Left ventricle myocardium inferior (tissue), 1 donor: ENCODE measurements at regions not wholly inside any gene's neighbourhood (a gene's known extent, or its start where the extent isn't known, plus 50 kb on each side); places are given as distances from the start of the nearest gene placed in this dataset.
"Not testable (repeated sequence)": the region's sequence is repeated elsewhere in the genome, so short reads cannot be mapped to it uniquely, and the experiment has no call there.

Experiments
- DNase-seq: peaks from one replicate; pipeline ENCODE4 v3.0.0-alpha.2; 2020
- H3K27ac ChIP-seq: fragments of 200-600 bp; replicated peaks from 2 replicates; pipeline ENCODE4 v1.8.0; 2021
- H3K27me3 ChIP-seq: fragments of 200-600 bp; 2 replicates; pipeline ENCODE4 v1.8.0; 2021; ENCODE audit warnings: low read depth
- H3K36me3 ChIP-seq: fragments of 200-600 bp; 2 replicates; pipeline ENCODE4 v1.8.0; 2021
- H3K4me1 ChIP-seq: fragments of 200-600 bp; 2 replicates; pipeline ENCODE4 v1.8.0; 2021
- H3K4me3 ChIP-seq: fragments of 200-600 bp; 2 replicates; pipeline ENCODE4 v1.8.0; 2021; ENCODE audit warnings: mild to moderate bottlenecking, moderate library complexity
- H3K9me3 ChIP-seq: fragments of 200-600 bp; replicated peaks from 2 replicates; pipeline ENCODE4 v1.8.0; 2021
- intact Hi-C: fragments of 100-400 bp; cut with micrococcal nuclease; formaldehyde crosslinking; loops from one replicate; pipeline ENCODE4 v1.11.0; 2022
- TF ChIP-seq, protein P1 (sequence below): fragments of 200-600 bp; IDR thresholded peaks from 2 replicates; pipeline ENCODE4 v1.8.0; 2021; ENCODE audit warnings: antibody characterized with exemption, mild to moderate bottlenecking, borderline replicate concordance
- donor health status: DM: no; HTN: yes; CAD: no; lungs with severe emphysema.

GRCh38 chr2:189341077-189341476 is 100.2 kb upstream of the WDR75 start:
- H3K36me3 ChIP-seq: no peaks in the 10 kb centered on the region
- intact Hi-C loops: no loop called here
- peaks cover 21% of the 10 kb centered on the region for H3K9me3 ChIP-seq
- H3K27me3 ChIP-seq: no peaks in the 10 kb centered on the region
- H3K4me1 ChIP-seq: no peaks in the 10 kb centered on the region
- H3K4me3 ChIP-seq: no peak overlapping the region
- H3K27ac ChIP-seq: no peak overlapping the region
- no peak for DNase-seq
- TF ChIP-seq, protein P1, sequence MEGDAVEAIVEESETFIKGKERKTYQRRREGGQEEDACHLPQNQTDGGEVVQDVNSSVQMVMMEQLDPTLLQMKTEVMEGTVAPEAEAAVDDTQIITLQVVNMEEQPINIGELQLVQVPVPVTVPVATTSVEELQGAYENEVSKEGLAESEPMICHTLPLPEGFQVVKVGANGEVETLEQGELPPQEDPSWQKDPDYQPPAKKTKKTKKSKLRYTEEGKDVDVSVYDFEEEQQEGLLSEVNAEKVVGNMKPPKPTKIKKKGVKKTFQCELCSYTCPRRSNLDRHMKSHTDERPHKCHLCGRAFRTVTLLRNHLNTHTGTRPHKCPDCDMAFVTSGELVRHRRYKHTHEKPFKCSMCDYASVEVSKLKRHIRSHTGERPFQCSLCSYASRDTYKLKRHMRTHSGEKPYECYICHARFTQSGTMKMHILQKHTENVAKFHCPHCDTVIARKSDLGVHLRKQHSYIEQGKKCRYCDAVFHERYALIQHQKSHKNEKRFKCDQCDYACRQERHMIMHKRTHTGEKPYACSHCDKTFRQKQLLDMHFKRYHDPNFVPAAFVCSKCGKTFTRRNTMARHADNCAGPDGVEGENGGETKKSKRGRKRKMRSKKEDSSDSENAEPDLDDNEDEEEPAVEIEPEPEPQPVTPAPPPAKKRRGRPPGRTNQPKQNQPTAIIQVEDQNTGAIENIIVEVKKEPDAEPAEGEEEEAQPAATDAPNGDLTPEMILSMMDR: no peak

DNA sequence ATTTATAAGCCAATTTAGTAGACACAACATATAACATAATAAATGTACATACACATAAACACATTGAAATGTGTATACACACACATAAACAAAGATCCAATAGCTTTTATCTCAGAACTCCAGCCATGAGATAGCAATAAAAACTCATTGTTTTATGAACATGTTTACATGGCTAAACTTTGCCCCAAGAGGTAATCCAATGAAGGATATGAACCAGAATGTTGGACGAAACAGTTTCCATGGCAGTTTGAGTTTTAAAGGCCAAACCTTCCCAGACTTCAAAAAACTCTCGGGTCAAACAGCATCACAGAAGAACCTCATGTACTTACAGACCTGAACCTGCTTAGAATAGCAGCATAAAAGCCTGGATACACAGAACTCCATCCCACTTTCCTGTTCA is 97.2 kb upstream of the WDR75 start:
- H3K9me3 ChIP-seq: peaks cover 25% of the 10 kb centered on the region
- no peak overlapping the region for H3K4me3 ChIP-seq
- no peak overlapping the region for H3K27ac ChIP-seq
- H3K36me3 ChIP-seq: no peaks in the 10 kb centered on the region
- TF ChIP-seq, protein P1: no peak
- intact Hi-C loops: no loop called here
- H3K4me1 ChIP-seq: no peaks in the 10 kb centered on the region
- H3K27me3 ChIP-seq: no peaks in the 10 kb centered on the region
- no peak for DNase-seq

DNA sequence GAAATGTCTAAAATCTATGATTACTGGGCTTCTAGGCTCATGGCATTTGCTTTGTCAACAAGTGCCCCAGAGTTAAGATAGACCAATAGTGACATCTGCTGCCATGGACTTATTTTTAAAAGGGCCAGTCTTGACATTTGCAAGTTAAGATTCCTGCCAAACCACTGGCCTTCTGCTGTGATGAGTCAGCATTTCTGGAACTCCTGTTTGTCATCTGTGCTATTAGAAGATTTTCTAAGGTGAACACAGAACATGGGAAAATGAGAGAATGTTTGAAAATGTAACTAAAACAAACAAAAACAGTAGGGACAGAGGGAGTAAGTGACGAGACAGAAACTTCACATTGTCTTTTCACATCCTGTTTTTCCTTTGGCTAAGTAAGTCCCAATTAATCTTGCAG is 93.7 kb upstream of the WDR75 start:
- Histone ChIP-seq H3K4me3 (no peak overlapping the region), H3K4me1 (no peaks in the 10 kb centered on the region), H3K36me3 (no peaks in the 10 kb centered on the region), H3K27ac (peak overlapping the region; percentile 61), H3K9me3 (peaks cover 23% of the 10 kb centered on the region), H3K27me3 (no peaks in the 10 kb centered on the region)
- intact Hi-C loops: no loop called here
- DNase-seq: no peak
- TF ChIP-seq, protein P1: no peak

- Histone ChIP-seq H3K9me3 (peaks cover 30% of the 10 kb centered on the region), H3K4me3 (no peak overlapping the region), H3K27me3 (no peaks in the 10 kb centered on the region), H3K36me3 (no peaks in the 10 kb centered on the region), H3K4me1 (no peaks in the 10 kb centered on the region), H3K27ac (peak overlapping the region; percentile 61)
- TF ChIP-seq, protein P1: no peak
- no peak for DNase-seq
- intact Hi-C loops: no loop called here
These were observed 92.9 kb upstream of the WDR75 start for GRCh38 chr2:189348369-189348768.

DNA sequence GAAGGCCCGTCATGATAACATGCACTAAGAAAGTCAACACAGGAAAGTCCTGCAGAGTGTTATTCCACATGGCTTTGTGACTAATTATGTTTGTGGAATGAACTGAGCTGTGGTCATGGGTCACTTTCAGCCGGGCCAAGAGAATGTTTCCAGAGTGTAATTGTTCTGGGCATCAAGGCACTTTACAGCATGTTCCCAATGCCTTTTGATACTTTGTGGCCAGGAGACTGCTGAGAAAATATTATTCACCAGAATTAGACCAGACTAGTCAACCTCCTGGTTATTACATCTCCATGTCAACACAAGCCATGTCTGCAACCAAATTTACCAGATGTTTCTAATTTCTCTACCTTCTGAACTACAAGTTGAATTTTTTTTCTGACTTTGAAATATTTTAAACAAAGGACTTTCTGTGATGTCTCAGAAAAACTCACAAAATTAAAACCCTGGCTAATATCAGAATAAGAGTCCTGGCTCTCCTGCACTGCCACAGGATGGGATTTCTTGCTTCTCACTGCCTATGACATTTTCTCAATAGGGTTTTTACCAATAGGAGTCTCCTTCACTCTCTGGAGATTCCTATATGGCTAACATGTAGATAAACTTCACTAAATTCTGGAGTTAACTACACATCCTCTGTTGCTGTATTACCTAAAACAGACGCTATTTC is 90.6 kb upstream of the WDR75 start:
- peaks cover 40% of the 10 kb centered on the region for H3K9me3 ChIP-seq
- TF ChIP-seq, protein P1: no peak
- H3K36me3 ChIP-seq: no peaks in the 10 kb centered on the region
- H3K27ac ChIP-seq: peak overlapping the region; percentile 61
- no peak for DNase-seq
- H3K4me3 ChIP-seq: no peak overlapping the region
- H3K4me1 ChIP-seq: no peaks in the 10 kb centered on the region
- intact Hi-C loops: no loop called here
- H3K27me3 ChIP-seq: no peaks in the 10 kb centered on the region

DNA sequence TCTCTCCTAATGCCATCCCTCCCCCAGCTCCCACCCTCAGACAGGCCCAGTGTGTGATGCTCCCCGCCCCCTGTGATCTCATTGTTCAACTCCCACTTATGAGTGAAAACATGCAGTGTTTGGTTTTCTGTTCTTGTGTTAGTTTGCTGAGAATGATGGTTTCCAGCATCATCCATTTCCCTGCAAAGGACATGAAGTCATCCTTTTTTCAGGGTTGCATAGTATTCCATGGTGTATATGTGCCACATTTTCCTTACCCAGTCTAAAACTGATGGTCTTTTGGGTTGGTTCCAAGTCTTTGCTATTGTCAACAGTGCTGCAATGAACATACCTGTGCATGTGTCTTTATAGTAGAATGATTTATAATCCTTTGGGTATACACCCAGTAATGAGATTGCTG is 89.3 kb upstream of the WDR75 start:
- H3K36me3 ChIP-seq, H3K27me3 ChIP-seq, intact Hi-C loops, DNase-seq, H3K27ac ChIP-seq, H3K4me1 ChIP-seq, H3K4me3 ChIP-seq: not testable (repeated sequence)
- peaks cover 40% of the 10 kb centered on the region for H3K9me3 ChIP-seq

- H3K4me1 ChIP-seq, intact Hi-C loops: not testable (repeated sequence)
These were observed 83.9 kb upstream of the WDR75 start for GRCh38 chr2:189357375-189357774.

More at GRCh38 chr2:189357375-189357774, 83.9 kb upstream of the WDR75 start:
- not testable (repeated sequence) for H3K27me3 ChIP-seq, H3K4me3 ChIP-seq, H3K36me3 ChIP-seq, DNase-seq, H3K27ac ChIP-seq
- H3K9me3 ChIP-seq: peaks cover 25% of the 10 kb centered on the region
